ENCODE measurements at regions not wholly inside any gene's neighbourhood (a gene's known extent, or its start where the extent isn't known, plus 50 kb on each side); places are given as distances from the start of the nearest gene placed in this dataset.

DNA sequence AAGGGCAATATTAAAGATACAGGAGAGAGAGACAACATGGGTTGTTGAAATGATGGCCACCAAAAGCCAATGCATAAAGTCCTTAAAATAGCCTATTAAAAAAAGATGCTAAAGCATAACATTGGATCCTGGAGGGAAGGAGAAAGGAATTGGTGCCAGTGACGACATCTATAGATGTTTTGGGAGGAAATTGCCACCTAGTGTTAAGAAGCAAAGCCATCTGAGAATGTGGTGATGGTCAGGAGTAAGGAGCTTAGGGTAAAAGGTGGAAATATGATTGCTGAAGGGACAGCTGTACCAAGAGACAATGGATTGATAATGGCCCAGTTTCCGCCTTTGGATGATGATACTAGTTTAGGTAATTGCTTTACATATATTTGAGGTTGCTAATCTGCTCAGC lies 85.1 kb downstream of the TMEM30B start:
- Histone ChIP-seq H3K9me3 (replicated peaks in 1 of 3) (no peaks in the 10 kb centered on the region), H3K27ac (no peak overlapping the region), H3K27me3 (peaks cover 5% of the 10 kb centered on the region), H3K4me3 (no peak overlapping the region), H3K4me1 (replicated peaks in 1 of 2) (no peaks in the 10 kb centered on the region), H3K36me3 (replicated peaks in 1 of 2) (no peaks in the 10 kb centered on the region)
- 73 to 88% (median 82%) methylated on average over 2 of the region's 2 CpGs for WGBS, 4 donors
- no peak for DNase-seq
- intact Hi-C loops (cut with DNase I), result loop anchor here in 1 of 2 donors (10.0 kb wide), 1 partner anchor 151 kb away; no protein-coding TSS in a partner anchor
- TF ChIP-seq POLR2A (IDR thresholded peaks at IDR 0.05), result no peak
- TF ChIP-seq, protein P1, sequence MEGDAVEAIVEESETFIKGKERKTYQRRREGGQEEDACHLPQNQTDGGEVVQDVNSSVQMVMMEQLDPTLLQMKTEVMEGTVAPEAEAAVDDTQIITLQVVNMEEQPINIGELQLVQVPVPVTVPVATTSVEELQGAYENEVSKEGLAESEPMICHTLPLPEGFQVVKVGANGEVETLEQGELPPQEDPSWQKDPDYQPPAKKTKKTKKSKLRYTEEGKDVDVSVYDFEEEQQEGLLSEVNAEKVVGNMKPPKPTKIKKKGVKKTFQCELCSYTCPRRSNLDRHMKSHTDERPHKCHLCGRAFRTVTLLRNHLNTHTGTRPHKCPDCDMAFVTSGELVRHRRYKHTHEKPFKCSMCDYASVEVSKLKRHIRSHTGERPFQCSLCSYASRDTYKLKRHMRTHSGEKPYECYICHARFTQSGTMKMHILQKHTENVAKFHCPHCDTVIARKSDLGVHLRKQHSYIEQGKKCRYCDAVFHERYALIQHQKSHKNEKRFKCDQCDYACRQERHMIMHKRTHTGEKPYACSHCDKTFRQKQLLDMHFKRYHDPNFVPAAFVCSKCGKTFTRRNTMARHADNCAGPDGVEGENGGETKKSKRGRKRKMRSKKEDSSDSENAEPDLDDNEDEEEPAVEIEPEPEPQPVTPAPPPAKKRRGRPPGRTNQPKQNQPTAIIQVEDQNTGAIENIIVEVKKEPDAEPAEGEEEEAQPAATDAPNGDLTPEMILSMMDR (IDR thresholded peaks at IDR 0.05), result no peak

DNA sequence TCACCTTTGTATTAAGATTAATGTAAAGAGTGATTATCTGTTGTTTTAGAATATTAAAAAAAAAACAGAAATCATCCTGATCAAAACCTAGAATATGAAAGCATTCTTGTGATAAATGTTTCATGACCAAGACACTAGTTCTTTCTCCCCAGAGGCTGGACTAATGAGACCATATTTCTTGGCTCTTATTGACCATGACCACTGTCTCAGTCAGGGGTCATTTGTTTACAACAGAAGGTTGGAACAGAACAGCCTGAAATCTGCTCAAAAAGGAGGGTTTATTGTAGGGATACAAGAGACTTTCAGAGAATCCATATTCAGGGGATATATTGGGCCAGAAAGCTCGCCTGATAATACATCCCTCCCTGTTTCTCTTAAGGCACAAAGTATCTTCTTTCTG lies 87.7 kb downstream of the TMEM30B start:
- no peaks in the 10 kb centered on the region for H3K4me1 ChIP-seq (replicated peaks in 1 of 2)
- no peaks in the 10 kb centered on the region for H3K36me3 ChIP-seq (replicated peaks in 1 of 2)
- no peak overlapping the region for H3K27ac ChIP-seq
- TF ChIP-seq, protein P1 (IDR thresholded peaks at IDR 0.05), result no peak
- TF ChIP-seq POLR2A (IDR thresholded peaks at IDR 0.05), result no peak
- H3K27me3 ChIP-seq, result no peaks in the 10 kb centered on the region
- 87 to 94% (median 88%) methylated on average over 1 of the region's 1 CpG for WGBS, 4 donors
- H3K4me3 ChIP-seq, result no peak overlapping the region
- H3K9me3 ChIP-seq (replicated peaks in 1 of 3), result no peaks in the 10 kb centered on the region
- DNase-seq, result no peak
- intact Hi-C loops (cut with DNase I), result loop anchor here in 1 of 2 donors (10.0 kb wide), 1 partner anchor 149 kb away; no protein-coding TSS in a partner anchor

DNA sequence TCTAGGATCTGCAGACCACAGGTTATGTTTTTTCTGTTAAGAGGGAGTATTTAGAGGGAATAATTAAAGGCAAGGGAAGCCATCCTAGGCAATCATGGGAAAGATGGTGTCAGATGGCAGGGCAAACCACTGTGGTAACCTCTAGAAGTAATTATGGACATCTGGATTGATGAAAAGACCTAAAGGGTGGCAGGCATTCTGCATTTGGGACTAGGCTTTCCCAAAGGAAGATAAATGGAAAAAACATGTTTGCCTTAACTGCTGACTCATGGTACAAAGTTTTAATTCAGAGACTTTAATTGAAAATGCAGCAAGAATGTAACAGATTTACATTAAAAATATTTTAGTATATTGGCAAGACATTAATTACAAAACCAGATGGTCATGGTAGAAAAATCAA lies 88.1 kb downstream of the TMEM30B start:
- Histone ChIP-seq H3K36me3 (replicated peaks in 1 of 2) (no peaks in the 10 kb centered on the region), H3K27ac (no peak overlapping the region), H3K4me3 (no peak overlapping the region), H3K4me1 (replicated peaks in 1 of 2) (no peaks in the 10 kb centered on the region), H3K9me3 (replicated peaks in 1 of 3) (no peaks in the 10 kb centered on the region), H3K27me3 (no peaks in the 10 kb centered on the region)
- DNase-seq, result no peak
- intact Hi-C loops (cut with DNase I), result loop anchor here in 1 of 2 donors (10.0 kb wide), 1 partner anchor 148 kb away; no protein-coding TSS in a partner anchor
- TF ChIP-seq POLR2A (IDR thresholded peaks at IDR 0.05), result no peak
- TF ChIP-seq, protein P1 (IDR thresholded peaks at IDR 0.05), result no peak

DNA sequence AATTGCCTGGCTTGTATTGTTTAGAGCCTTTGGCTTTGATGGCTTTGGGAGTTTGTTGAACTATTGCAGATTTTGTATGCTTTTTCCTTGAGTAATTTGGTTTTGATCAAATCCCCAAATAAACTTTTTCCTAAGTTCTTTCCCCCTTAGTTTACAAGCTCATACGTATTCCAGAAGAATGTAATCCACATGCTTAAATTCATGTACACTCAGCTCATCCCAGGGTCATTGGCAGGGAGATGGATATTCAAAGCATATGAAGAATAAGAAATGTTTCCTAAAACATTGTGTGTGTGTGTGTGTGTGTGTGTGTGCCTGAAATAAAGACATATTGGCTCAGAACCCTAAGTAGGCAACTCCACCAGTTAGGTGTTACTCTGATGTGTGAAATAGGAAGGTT lies 89.4 kb downstream of the TMEM30B start:
- H3K27ac ChIP-seq, result no peak overlapping the region
- TF ChIP-seq, protein P1 (IDR thresholded peaks at IDR 0.05), result no peak
- no peak for TF ChIP-seq POLR2A (IDR thresholded peaks at IDR 0.05)
- H3K4me3 ChIP-seq, result no peak overlapping the region
- no peak for DNase-seq
- H3K27me3 ChIP-seq, result no peaks in the 10 kb centered on the region
- 61 to 89% (median 84%) methylated on average over 1 of the region's 1 CpG for WGBS, 4 donors
- no peaks in the 10 kb centered on the region for H3K4me1 ChIP-seq (replicated peaks in 1 of 2)
- intact Hi-C loops (cut with DNase I), result loop anchor here in 1 of 2 donors (10.0 kb wide), 1 partner anchor 147 kb away; no protein-coding TSS in a partner anchor
- H3K36me3 ChIP-seq (replicated peaks in 1 of 2), result no peaks in the 10 kb centered on the region
- no peaks in the 10 kb centered on the region for H3K9me3 ChIP-seq (replicated peaks in 1 of 3)
